IMR-90 (cell line): ENCODE measurements at regions not wholly inside any gene's neighbourhood (a gene's known extent, or its start where the extent isn't known, plus 50 kb on each side); places are given as distances from the start of the nearest gene placed in this dataset.

Experiments
- ATAC-seq: fragments of 200-7000 bp; cut with Tn5 transposase; 2 replicates; pipeline ENCODE4 v1.9.1; 2020; ENCODE audit warnings: low read depth, mild to moderate bottlenecking, moderate library complexity
- BruUV-seq: library from RNA; stranded (reverse); fragments of 400-500 nt; replicated peaks from 2 replicates; lab custom pipeline; 2021; lab: Mats Ljungman, UMichigan
- CTCF ChIA-PET: fragments of 300-600 bp; formaldehyde crosslinking; extraction: SDS; loops from one replicate; lab custom pipeline; 2021; ENCODE audit warnings: antibody characterized with exemption; lab: Yijun Ruan, JAX
- POLR2A ChIA-PET: fragments of 300-600 bp; sonication (Branson Sonifier 250); formaldehyde crosslinking; loops from one replicate; lab custom pipeline; 2022; ENCODE audit warnings: antibody characterized with exemption; ENCODE audit not compliant: unreplicated experiment; lab: Charles Lee
- DNase-seq: peaks from one replicate; pipeline ENCODE4 v3.0.0; 2013
- H2AFZ ChIP-seq: replicated peaks from 2 replicates; pipeline ENCODE3; 2013; ENCODE audit warnings: low read length, mild to moderate bottlenecking; ENCODE audit not compliant: poor library complexity
- H2AK5ac ChIP-seq: 2 replicates; pipeline ENCODE4 v1.6.1; 2013; ENCODE audit warnings: low read depth, low read length, inconsistent platforms
- H2AK9ac ChIP-seq: replicated peaks from 2 replicates; pipeline ENCODE3; 2013; ENCODE audit warnings: mild to moderate bottlenecking, low read depth, low read length, moderate library complexity; ENCODE audit not compliant: poor library complexity
- H2BK120ac ChIP-seq: 2 replicates; pipeline ENCODE4 v1.6.1; 2013; ENCODE audit warnings: low read depth, low read length, inconsistent platforms
- H2BK15ac ChIP-seq: 3 replicates; pipeline ENCODE4 v1.6.1; 2013; ENCODE audit warnings: low read depth, low read length, inconsistent platforms
- H2BK20ac ChIP-seq: 2 replicates; pipeline ENCODE4 v1.6.1; 2013; ENCODE audit warnings: low read depth, mild to moderate bottlenecking, inconsistent platforms, low read length, moderate library complexity
- H2BK5ac ChIP-seq: 2 replicates; pipeline ENCODE4 v1.6.1; 2013; ENCODE audit warnings: mild to moderate bottlenecking, low read depth, low read length, inconsistent platforms; ENCODE audit not compliant: poor library complexity, severe bottlenecking
- H3K14ac ChIP-seq: replicated peaks from 2 replicates; pipeline ENCODE4 v1.6.1; 2013; ENCODE audit warnings: low read depth, low read length, inconsistent platforms
- H3K18ac ChIP-seq: 2 replicates; pipeline ENCODE4 v1.6.1; 2013; ENCODE audit warnings: low read depth, low read length, control low read depth
- H3K23ac ChIP-seq: 2 replicates; pipeline ENCODE4 v1.6.1; 2013; ENCODE audit warnings: low read depth, low read length, inconsistent platforms
- H3K27ac ChIP-seq: 2 replicates; pipeline ENCODE4 v1.5.1; 2013; ENCODE audit warnings: mild to moderate bottlenecking, control low read depth, low read length; ENCODE audit not compliant: insufficient read depth
- H3K27me3 ChIP-seq: 2 replicates; pipeline ENCODE4 v1.6.1; 2013; ENCODE audit warnings: low read length; ENCODE audit not compliant: control insufficient read depth, insufficient read depth
- H3K36me3 ChIP-seq: 2 replicates; pipeline ENCODE4 v1.6.1; 2013; ENCODE audit warnings: low read length, mixed read lengths; ENCODE audit not compliant: control insufficient read depth, insufficient read depth
- H3K4ac ChIP-seq: 2 replicates; pipeline ENCODE4 v1.6.1; 2013; ENCODE audit warnings: low read depth, low read length, inconsistent platforms
- H3K4me1 ChIP-seq: 2 replicates; pipeline ENCODE4 v1.6.1; 2013; ENCODE audit warnings: low read length, mixed read lengths; ENCODE audit not compliant: control insufficient read depth, insufficient read depth
- H3K4me2 ChIP-seq: 2 replicates; pipeline ENCODE4 v1.6.1; 2013; ENCODE audit warnings: low read depth, mild to moderate bottlenecking, control low read depth, low read length, moderate library complexity
- H3K4me3 ChIP-seq: 2 replicates; pipeline ENCODE4 v1.5.1; 2013; ENCODE audit warnings: low read depth, mild to moderate bottlenecking, control low read depth, low read length, moderate library complexity; ENCODE audit not compliant: insufficient read depth
- H3K56ac ChIP-seq: 2 replicates; pipeline ENCODE4 v1.6.1; 2013; ENCODE audit warnings: low read length, inconsistent platforms; ENCODE audit not compliant: insufficient read depth; ENCODE audit errors: extremely low read depth
- H3K79me1 ChIP-seq, 2 experiments: 2 replicates each; pipeline ENCODE4 v1.6.1; 2013; ENCODE audit warnings: low read length in 2 of 2, inconsistent platforms in 1 of 2, low read depth in 1 of 2
- H3K9ac ChIP-seq: 2 replicates; pipeline ENCODE4 v1.6.1; 2013; ENCODE audit warnings: low read depth, low read length, control low read depth
- H3K9me1 ChIP-seq: 2 replicates; pipeline ENCODE4 v1.6.1; 2013; ENCODE audit warnings: low read length, inconsistent platforms; ENCODE audit not compliant: insufficient read depth
- H3K9me3 ChIP-seq: 2 replicates; pipeline ENCODE4 v1.6.1; 2013; ENCODE audit warnings: low read length; ENCODE audit not compliant: control insufficient read depth, insufficient read depth
- H4K20me1 ChIP-seq: 2 replicates; pipeline ENCODE4 v1.6.1; 2013; ENCODE audit warnings: low read length, inconsistent platforms; ENCODE audit not compliant: insufficient read depth
- H4K5ac ChIP-seq: 2 replicates; pipeline ENCODE4 v1.6.1; 2013; ENCODE audit warnings: mild to moderate bottlenecking, low read depth, low read length, control low read depth
- H4K8ac ChIP-seq, 2 experiments: 2 replicates each; pipeline ENCODE4 v1.6.1; 2013; ENCODE audit warnings: low read depth in 2 of 2, low read length in 2 of 2, control low read depth in 1 of 2, inconsistent platforms in 1 of 2
- H4K91ac ChIP-seq: 2 replicates; pipeline ENCODE4 v1.6.1; 2013; ENCODE audit warnings: low read depth, low read length, inconsistent platforms; ENCODE audit not compliant: insufficient read depth
- BHLHE40 ChIP-seq: fragments of 150-350 bp; IDR thresholded peaks from 2 replicates; pipeline ENCODE4 v1.6.1; 2016; ENCODE audit warnings: mild to moderate bottlenecking, low read depth, low read length
- CHD1 ChIP-seq: IDR thresholded peaks from 2 replicates; pipeline ENCODE4 v1.6.1; 2012; ENCODE audit warnings: low read depth, low read length, improper control_type of control experiment
- CTCF ChIP-seq: conservative IDR thresholded peaks from 2 replicates; pipeline ENCODE4 v1.5.1; 2012; ENCODE audit warnings: mild to moderate bottlenecking, low read depth, low read length, improper control_type of control experiment
- FOS ChIP-seq: fragments of 150-350 bp; IDR thresholded peaks from 2 replicates; pipeline ENCODE4 v1.6.1; 2016; ENCODE audit warnings: low read depth, low read length
- MAZ ChIP-seq: IDR thresholded peaks from 2 replicates; pipeline ENCODE4 v1.6.1; 2012; ENCODE audit warnings: low read depth, mild to moderate bottlenecking, low read length, improper control_type of control experiment, moderate library complexity, borderline replicate concordance
- MXI1 ChIP-seq: IDR thresholded peaks from 2 replicates; pipeline ENCODE4 v1.6.1; 2012; ENCODE audit warnings: low read depth, mild to moderate bottlenecking, low read length, moderate library complexity, borderline replicate concordance
- NFE2L2 ChIP-seq: fragments of 150-350 bp; IDR thresholded peaks from 2 replicates; pipeline ENCODE4 v1.6.1; 2016; ENCODE audit warnings: low read depth, mild to moderate bottlenecking, low read length
- POLR2A ChIP-seq: IDR thresholded peaks from 2 replicates; pipeline ENCODE4 v1.6.1; 2012; ENCODE audit warnings: mild to moderate bottlenecking, low read depth, low read length
- RAD21 ChIP-seq: IDR thresholded peaks from 2 replicates; pipeline ENCODE4 v1.6.1; 2012; ENCODE audit warnings: low read length, improper control_type of control experiment
- RCOR1 ChIP-seq: IDR thresholded peaks from 2 replicates; pipeline ENCODE4 v1.6.1; 2012; ENCODE audit warnings: mild to moderate bottlenecking, low read length, improper control_type of control experiment; ENCODE audit not compliant: insufficient replicate concordance
- RFX5 ChIP-seq: IDR thresholded peaks from 2 replicates; pipeline ENCODE4 v1.8.0; 2012; ENCODE audit warnings: low read depth, mild to moderate bottlenecking, low read length, moderate library complexity
- SMC3 ChIP-seq: fragments of 150-350 bp; IDR thresholded peaks from 2 replicates; pipeline ENCODE4 v1.6.1; 2016; ENCODE audit warnings: low read depth, mild to moderate bottlenecking, antibody characterized with exemption, low read length, moderate library complexity
- WGBS, 2 experiments: methylation state at CpG; one replicate each; pipeline versions ENCODE4 v1.1.5 to v1.1.7; 2013; ENCODE audit warnings: missing lambda C conversion rate in 2 of 2; ENCODE audit not compliant: insufficient read length in 1 of 2; ENCODE audit errors: extremely low coverage in 2 of 2; 5-methylcytosine and 5-hydroxymethylcytosine counted together
- dilution Hi-C: fragments of 300-500 bp; cut with HindIII; formaldehyde crosslinking; loops from one replicate; pipeline ENCODE4 v1.14.3; 2018; ENCODE audit warnings: low sequenced_read_pairs; ENCODE audit not compliant: unreplicated experiment
- in situ Hi-C: fragments of 300-500 bp; cut with MboI; formaldehyde crosslinking; loops from 3 replicates; pipeline ENCODE4 v1.14.3; 2019; ENCODE audit warnings: low sequenced_read_pairs, inconsistent platforms, mixed read lengths
- intact Hi-C: fragments of 100-400 bp; cut with micrococcal nuclease; formaldehyde crosslinking; loops from 2 replicates; pipeline ENCODE4 v1.10.0; 2022
- TF ChIP-seq, protein P1 (sequence below): fragments of 150-350 bp; IDR thresholded peaks from 2 replicates; pipeline ENCODE4 v1.6.1; 2016; ENCODE audit warnings: low read depth, mild to moderate bottlenecking, low read length, moderate library complexity, borderline replicate concordance
- TF ChIP-seq, protein P2 (sequence below): fragments of 150-350 bp; IDR thresholded peaks from 2 replicates; pipeline ENCODE4 v1.6.1; 2017; ENCODE audit warnings: mild to moderate bottlenecking, antibody characterized with exemption, low read length, low read depth

GRCh38 chr5:166493040-166493439, 1798.4 kb upstream of the WWC1 start:
- ATAC-seq (no peak), DNase-seq (no peak)
- no peak overlapping the region for H2BK120ac ChIP-seq
- in situ Hi-C loops (no loop called here), intact Hi-C loops (no loop called here), dilution Hi-C loops (no loop called here)
- H3K9me1 ChIP-seq, result no peaks in the 10 kb centered on the region
- no peak overlapping the region for H3K9ac ChIP-seq
- no peak overlapping the region for H2BK20ac ChIP-seq
- H2AK5ac ChIP-seq, result no peak overlapping the region
- H3K56ac ChIP-seq, result no peak overlapping the region
- TF ChIP-seq RFX5 (no peak), RAD21 (no peak), RCOR1 (no peak), MAZ (no peak), NFE2L2 (no peak), MXI1 (no peak), CTCF (no peak), CHD1 (no peak), SMC3 (no peak), BHLHE40 (no peak), FOS (no peak), POLR2A (no peak)
- TF ChIP-seq, protein P1, sequence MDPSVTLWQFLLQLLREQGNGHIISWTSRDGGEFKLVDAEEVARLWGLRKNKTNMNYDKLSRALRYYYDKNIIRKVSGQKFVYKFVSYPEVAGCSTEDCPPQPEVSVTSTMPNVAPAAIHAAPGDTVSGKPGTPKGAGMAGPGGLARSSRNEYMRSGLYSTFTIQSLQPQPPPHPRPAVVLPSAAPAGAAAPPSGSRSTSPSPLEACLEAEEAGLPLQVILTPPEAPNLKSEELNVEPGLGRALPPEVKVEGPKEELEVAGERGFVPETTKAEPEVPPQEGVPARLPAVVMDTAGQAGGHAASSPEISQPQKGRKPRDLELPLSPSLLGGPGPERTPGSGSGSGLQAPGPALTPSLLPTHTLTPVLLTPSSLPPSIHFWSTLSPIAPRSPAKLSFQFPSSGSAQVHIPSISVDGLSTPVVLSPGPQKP, result no peak
- TF ChIP-seq, protein P2, sequence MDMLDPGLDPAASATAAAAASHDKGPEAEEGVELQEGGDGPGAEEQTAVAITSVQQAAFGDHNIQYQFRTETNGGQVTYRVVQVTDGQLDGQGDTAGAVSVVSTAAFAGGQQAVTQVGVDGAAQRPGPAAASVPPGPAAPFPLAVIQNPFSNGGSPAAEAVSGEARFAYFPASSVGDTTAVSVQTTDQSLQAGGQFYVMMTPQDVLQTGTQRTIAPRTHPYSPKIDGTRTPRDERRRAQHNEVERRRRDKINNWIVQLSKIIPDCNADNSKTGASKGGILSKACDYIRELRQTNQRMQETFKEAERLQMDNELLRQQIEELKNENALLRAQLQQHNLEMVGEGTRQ, result no peak
- no peak overlapping the region for H3K4me2 ChIP-seq
- H4K20me1 ChIP-seq, result no peaks in the 10 kb centered on the region
- ChIA-PET POLR2A (no interaction called here), CTCF (interaction anchor here (0.7 kb wide), 1 partner anchor 1191 kb away, joined by 4 read pairs; no protein-coding TSS in a partner anchor)
- H3K27ac ChIP-seq, result no peak overlapping the region
- H2AK9ac ChIP-seq, result no peak overlapping the region
- H2BK5ac ChIP-seq, result no peak overlapping the region
- no peak overlapping the region for H4K8ac ChIP-seq
- H3K36me3 ChIP-seq, result no peaks in the 10 kb centered on the region
- H2AFZ ChIP-seq, result no peak overlapping the region
- H3K4ac ChIP-seq, result no peak overlapping the region
- H3K14ac ChIP-seq, result no peak overlapping the region
- no peak overlapping the region for H4K5ac ChIP-seq
- no peaks in the 10 kb centered on the region for H3K4me1 ChIP-seq
- H3K23ac ChIP-seq, result no peak overlapping the region
- peaks cover 7% of the 10 kb centered on the region; the same call in 1 of the 2 replicates for H3K9me3 ChIP-seq
- H2BK15ac ChIP-seq, result no peak overlapping the region
- H3K79me1 ChIP-seq, result no peaks in the 10 kb centered on the region
- WGBS, 2 experiments, result no CpG with 5 or more reads among the region's 2 CpGs
- no peak overlapping the region for H3K4me3 ChIP-seq
- H4K91ac ChIP-seq, result no peak overlapping the region
- no peak overlapping the region for H3K18ac ChIP-seq
- H3K27me3 ChIP-seq, result no peaks in the 10 kb centered on the region
- no TSS peak for BruUV-seq
